GM18502 (cell line): ENCODE measurements at regions not wholly inside any gene's neighbourhood (a gene's known extent, or its start where the extent isn't known, plus 50 kb on each side); places are given as distances from the start of the nearest gene placed in this dataset.
A peak's percentile ranks its signal among the peaks of the same experiment; 100 is the strongest.

Experiments
- ATAC-seq: cut with Tn5 transposase; IDR thresholded peaks from one replicate; pipeline ENCODE4 v1.9.1; 2021; ENCODE audit warnings: mild to moderate bottlenecking; ENCODE audit not compliant: unreplicated experiment, poor library complexity

DNA sequence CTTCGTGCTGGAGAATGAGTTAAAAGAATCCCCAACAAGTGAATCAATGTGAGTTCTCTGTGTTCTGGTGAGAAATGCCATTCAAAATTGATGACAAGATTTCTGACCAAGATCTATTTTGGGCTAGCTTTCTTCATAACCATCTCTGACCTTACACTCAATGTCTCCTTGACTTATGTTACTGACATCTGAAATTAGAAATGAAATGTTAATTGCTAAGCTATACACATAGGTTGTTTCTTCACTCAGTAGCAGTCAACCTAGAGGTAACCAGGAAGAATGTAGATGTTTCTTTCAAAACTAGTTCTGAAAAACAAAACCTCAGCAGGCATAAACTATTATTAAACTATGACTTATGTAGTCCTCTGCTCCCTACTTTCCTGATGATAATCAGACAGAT lies 2220.7 kb upstream of the C9orf72 start:
- no peak for ATAC-seq

DNA sequence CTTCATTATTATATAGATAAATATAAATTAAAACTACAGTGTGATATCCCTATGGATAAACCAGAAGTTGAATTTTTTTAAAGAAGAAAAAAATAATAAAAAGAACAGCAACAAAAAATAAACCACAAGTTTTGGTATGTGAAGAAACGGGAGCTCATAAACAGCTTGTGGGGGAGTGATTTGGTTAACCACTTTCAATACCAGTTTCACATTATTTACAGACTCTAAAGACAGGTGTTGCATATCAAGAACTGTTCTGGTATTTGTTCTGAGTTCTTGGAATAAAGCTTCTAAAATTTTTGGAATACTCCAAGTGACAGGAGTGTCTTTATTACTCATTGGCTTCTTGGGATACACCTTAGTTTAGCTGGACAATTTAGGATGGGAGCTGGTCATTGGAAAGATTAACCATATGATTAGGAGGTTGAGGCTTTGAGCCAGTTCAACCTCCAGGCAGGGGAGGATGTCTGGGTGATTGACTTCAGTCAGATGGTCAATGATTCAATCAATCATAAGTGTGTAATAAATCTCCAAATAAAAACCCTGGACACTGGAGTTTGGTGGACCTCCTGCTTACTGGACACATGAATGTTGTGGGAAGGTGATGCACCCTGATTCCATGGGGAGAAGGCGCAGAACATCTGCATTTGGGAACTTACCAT lies 2223.1 kb upstream of the C9orf72 start:
- peak; percentile 87 for ATAC-seq

DNA sequence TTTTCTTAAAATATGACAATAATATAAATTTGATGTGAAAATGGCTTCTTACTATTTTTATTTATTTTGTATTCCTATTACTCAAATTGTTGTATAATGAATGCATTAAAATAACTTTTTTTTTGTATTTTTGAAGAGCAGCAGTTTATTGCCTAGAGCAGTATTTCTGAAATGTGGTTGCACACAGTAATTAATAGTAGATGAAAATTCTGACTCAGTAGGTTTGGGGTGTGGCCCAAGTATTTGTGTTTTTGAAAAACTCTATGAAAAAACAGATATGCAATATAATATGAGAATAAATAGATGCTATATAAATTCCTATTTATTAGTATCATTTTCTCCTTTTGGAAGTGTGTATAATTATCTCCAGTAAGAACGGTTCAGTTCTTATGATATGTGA lies 2225.3 kb upstream of the C9orf72 start:
- no peak for ATAC-seq

DNA sequence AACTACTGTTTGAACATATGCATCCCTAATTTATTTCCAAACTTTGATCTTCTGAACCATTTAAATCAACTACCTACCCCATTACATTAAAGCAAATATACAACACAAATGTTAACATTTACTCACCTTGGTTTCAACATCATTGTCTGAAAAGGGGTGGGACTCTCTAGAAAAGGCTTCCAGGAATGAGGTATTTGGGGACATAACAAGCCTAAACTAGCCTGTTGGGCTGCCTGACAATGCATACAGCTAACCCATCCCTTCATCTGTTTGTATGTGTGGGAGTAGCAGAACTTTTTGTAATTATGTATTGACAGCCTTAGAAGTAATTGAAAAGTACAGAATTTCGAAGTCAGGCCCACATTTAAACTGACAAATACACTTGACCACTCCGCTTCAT lies 2225.9 kb upstream of the C9orf72 start:
- no peak for ATAC-seq

DNA sequence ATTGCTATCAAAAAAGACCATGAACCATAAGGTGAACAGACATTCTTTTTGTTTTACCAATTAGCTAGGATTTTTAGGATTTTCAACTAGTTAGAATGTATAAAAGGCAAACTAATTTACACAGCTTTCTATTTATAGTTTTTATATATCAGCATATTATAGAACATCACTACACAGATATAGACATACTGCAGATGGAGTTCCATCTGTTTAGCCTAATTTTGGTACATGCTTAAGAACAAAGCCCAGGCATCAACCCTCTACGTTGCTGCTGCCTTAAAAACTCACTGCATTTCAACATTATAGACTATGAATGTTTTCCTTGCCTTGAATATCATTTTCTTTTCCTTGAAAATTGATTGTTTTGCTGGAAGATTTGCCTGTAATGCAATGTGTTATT lies 2227.5 kb upstream of the C9orf72 start:
- no peak for ATAC-seq

DNA sequence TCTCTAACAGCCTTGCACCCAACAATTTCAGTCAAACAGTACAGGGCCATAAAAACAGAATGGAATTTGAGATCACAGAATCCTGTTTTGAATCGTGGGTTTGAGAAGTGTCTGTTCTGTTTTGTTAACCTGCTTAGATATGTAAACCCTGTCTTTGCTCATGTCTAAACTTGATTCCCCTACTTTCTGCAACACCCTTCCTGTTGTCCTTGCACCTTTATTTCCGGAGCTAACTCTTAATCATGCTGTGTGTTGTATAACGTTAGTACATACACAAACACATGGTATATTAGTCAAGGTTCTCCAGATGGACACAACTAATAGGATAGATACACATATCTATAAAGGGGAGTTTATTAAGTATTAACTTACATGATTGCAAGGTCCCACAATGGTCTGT lies 2229.2 kb upstream of the C9orf72 start:
- no peak for ATAC-seq

DNA sequence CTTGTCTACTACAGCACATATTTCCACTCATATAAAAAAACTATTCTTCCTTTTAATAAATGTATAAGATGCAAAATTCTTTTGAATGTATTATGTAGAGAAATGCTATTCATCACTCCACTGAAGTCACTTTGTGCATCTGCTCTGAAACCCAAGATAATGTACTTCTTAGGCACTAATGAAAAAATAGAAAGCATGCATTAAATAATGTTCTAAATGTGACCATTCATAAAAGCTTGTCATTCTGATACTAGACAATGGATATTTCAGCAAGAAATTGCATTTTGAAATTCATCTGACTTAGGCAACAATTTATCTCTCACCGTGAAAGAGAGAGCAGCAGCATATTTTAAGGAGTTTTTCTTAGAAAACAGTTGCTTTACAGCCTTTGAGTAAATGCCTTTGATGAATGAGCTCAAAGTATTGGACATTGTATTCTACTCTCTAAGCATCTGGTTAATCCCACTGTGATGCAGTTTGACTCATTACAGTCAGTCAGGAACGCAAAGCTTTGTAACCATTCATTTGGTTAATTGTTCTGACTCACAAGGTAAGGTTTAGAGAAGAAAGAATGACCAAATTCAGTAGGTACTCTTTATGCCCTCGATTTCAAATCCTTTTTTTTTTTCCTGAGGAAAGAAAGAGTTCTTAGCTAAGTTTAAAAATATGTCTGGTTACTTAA lies 2233.8 kb upstream of the C9orf72 start:
- ATAC-seq = no peak

DNA sequence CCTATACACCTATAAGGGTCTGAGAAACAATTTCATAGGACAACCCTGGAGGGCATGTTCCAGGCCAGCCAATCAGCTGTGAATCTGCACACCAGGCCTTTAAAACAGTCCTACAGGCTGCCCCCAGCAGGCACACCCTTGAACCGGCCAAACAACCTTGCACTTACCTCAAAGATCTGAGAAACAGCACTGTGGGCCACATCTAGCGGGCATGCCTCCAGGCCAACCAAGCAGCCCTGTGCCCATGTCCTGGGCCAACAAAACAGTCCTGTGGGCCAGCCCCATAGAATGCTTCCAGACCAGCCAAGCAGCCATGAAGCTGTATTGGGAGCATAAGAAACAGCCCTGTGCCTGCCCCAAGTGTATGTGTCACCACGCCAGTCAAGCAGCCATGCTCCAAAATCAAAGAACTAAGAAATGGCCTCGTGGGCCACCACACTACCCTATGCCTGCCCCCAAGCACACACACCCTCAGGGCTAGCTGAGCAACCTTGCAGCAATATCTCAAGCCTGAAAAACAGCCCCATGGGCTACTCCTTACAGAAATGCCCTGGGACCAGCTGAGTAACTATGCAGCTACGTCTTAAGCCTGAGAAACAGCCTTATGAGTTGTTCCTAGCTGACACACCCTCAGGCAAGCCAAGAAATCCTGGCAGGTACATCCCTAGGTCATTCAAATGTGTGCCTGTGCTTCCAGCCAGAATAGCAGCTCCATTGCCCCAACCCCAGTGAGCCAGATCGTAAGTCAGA lies 2243.8 kb upstream of the C9orf72 start:
- no peak for ATAC-seq

DNA sequence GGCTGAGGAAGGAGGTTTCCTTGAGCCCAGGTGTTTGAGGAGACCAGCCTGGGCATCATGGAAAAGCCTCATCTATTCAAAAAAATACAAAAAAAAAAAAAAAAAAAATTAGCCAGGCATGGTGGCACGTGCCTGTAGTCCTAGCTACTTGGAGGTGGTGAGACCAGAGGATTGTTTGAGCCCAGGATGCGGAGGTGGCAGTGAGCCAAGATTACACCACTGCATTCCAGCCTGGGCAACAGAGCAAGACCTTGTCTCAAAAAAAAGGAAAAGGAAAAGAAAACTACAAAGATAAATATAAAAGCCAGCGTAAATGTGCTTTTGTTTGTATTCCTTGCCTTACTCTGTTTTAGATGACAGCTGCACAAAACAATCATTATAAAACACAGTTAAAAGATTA lies 2249.2 kb upstream of the C9orf72 start:
- ATAC-seq = no peak

DNA sequence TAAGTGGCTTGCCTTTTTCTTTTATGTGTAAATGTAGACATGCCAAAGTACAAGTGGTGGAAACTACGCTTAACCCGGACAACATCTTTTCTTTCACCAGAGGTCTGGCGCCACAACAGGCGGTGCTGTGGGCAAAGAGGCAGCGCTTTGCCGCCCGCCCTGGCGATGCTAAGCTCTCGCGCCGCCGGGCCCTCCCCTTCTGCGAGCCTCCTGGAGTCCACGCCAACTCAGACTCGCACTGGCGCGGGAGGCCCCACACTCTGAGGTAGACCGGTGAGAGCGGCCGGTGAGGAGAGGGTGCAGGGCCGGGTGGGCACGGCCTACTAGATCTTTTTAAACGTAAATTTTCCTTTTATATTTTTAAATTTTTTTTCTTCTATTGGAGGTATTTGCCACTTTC lies 2253.1 kb upstream of the C9orf72 start:
- ATAC-seq = no peak

DNA sequence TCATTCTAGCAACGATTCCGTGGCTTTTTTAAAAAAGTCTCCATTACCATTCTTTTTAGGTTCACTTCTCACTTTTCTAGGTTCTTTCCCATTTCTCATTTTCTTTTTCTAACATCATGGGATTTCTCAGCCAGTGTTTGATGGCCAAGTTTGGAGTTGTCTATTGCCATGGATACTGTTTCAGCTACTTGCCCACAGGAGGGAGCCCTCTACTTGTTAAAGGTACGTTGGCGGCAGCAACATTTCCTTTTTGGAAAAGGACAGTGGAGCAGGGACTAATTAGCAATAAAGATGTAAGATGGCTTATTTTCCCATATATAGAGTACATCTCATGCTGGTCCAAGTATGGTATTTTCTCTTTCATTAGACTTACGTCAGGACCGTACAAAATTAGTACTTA lies 2257.5 kb upstream of the C9orf72 start:
- no peak for ATAC-seq

DNA sequence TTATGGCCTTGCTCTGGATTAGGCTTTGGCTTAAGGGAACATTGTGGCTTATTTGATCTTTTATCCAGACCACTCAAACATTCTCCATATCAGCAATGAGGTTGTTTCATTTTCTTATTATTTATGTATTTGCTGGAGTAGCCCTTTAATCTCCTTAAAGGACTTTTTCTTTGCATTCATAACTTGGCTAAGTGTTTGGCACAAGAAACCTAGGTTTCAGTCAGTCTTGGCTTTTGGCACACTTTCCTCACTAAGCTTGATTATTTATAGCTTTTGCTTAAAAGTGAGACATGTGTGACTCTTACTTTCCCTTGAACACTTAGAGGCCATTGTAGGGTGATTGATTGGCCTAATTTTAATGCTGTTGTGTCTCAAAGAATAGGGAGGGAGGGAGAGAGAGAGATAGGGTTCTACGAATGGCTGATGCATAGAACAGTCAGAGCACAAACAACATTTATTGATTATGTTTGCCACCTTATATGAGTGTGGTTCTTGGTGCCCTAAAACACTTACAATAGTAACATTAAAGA lies 2265.3 kb upstream of the C9orf72 start:
- no peak for ATAC-seq

DNA sequence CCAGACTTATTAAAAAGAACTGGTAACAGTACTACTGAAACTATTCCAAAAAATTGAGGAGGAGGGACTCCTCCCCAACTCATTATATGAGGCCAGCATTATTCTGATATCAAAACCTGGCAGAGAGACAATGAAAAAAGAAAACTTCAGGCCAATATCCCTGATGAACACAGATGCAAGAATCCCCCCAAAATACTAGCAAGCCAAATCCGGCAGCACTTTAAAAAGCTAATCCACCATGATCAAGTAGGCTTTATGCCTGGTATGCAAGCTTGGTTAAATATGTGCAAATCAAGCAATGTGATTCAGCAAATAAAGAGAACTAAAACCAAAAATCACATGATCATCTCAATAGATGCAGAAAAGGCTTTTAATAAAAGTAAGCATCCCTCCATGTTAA lies 2271.0 kb upstream of the C9orf72 start:
- no peak for ATAC-seq

DNA sequence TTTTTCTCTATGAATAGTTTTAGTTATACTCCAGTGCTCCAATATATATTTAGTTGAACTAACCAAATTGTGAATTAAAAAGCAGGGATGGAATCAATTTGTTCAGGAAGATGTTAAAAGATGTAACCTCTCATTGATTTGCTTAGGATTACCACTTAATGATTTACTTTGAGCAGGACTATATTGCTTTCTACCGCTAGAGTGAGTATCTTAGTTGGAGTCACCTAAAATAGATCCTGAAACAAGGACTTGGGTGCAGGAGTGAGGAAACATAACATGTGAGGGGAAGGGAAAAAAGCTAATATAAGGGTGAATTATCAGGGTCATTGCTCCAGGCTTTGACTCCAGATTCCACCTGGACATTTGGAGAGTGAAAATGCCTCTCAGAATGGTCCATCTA lies 2277.4 kb upstream of the C9orf72 start:
- no peak for ATAC-seq

DNA sequence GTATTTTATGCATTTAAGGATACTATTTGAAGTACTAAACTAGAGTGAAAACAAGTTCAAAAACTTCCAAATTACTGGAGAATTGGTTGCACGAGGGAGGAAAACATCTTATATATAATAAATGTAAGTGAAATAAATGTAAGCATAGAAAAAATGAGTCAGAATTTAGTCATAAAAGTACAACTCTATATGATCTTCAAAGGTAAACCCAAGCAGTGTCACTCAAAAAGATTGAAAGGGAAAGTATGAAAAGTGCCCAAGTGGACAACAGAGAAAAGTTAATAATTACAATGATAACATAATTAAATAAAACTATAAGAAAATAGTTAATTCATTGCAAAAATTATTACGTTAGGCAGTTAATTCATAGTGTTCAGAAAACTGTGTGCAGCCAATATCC lies 2288.5 kb upstream of the C9orf72 start:
- no peak for ATAC-seq

DNA sequence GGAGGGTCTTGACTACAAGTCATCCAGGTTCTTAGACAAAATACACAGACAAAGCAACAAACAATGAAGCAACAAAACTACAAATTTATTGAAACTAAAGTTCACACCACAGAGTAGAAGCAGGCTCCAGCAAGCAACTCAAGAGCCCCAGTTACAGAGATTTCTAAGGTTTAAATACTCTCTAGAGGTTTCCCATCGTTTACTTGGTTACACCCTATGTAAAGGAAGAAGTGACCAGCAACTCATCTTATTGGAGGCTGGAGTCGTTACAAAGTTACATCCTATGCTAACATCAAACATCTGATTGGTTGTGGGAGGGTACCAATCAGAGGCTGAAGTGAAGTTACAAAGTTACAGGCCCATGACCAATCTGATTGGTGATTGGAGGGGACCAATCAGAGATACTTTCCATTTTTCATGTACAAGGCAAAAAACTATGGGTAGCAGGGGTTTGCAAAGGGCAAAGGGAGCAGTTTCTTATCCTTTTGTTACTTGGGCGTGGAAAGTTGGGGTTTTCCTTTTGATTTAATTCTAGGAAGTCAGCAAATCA lies 2292.6 kb upstream of the C9orf72 start:
- ATAC-seq = no peak

DNA sequence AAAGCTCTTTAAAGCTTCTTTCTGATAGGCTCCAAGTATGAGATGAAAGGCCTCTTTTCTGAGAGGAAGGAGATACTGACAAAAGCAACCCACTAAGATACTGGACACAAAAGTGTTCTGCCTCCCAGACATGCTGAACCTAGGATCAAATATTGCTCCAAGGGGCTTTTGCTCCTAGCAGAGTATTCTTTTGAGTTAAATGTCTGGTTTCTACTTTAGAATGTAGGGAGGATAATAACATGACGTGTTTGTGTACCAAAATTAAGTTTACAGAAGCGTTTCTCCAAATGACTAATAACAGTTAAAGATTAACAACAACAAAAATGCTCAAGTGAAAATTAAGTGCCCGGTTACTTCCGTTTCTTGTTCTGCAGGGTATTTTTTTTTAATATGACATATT lies 2293.3 kb upstream of the C9orf72 start:
- ATAC-seq = no peak

DNA sequence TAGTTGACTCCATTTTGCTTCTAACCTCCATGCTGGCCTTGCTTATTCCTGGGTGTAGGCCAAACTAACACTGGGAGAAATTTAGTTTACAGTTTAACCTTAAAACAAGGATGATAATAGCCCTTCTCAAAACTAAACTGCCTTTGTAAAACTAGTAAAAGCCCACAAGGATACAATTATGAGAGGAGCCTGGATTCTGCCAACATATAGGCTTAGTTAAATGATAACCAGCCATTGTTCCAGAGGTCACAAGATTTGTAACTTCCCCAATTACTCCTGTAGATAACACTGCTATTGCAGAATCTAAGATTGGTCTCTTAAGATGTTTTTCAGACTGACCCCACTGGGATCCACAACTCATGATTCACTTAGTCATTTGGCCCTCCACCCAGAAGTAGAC lies 2300.3 kb upstream of the C9orf72 start:
- no peak for ATAC-seq

DNA sequence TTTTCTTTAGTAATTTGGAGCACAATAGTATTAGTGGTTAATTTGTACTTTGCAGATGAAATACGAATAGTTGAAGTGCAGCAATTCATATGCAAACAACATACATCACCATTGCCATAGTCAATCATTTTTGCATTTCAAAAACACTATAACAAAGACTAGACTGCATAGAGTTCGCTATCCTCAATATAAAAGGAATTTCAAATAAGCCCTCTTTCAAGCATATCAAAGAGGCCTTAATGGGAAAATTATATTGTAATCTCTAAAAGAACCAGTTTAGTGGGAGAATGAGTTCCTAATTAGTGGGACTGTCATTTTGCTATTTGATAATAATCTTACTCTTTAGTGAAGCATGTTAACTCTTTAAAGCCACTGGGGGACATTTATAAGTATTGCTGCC lies 2302.3 kb upstream of the C9orf72 start:
- ATAC-seq = no peak

DNA sequence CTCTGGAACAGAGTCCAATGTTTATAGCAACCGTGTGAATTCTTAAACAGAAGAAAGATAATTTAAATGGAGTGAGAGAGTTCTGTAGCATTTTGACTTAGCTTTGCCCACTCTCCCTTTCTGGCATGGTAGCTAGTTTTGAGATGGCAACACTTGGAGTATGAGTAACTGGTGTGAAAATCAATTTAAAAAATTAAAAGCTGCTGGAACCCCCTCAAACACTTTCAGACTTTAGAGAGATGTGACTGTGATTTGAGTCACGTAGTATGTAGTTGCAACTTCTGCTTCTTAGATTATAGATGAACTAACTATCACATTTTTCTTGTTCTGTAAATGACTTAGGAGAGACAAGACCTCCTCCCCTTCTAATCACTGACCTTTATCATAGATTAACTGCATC lies 2309.5 kb upstream of the C9orf72 start:
- no peak for ATAC-seq

DNA sequence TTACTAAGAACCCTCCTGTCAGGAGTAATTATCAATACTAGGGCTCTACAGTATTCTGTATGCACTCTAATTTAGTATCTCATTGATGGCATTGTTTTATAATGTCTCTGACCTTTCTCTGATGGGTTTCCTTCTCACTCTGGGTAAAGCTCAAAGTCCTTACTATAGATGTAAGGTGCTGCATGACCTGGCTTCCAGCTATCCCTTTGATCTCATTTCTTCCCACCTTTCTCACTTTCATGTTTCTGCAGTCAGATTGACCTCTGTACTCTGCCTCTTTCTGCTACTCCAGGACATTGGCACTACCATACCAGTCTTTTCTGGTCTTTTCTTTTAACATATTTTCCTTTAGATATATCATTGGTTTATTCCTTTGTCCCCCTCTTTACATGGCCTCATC lies 2332.8 kb upstream of the C9orf72 start:
- no peak for ATAC-seq
